ENCODE measurements at regions not wholly inside any gene's neighbourhood (a gene's known extent, or its start where the extent isn't known, plus 50 kb on each side); places are given as distances from the start of the nearest gene placed in this dataset.

DNA sequence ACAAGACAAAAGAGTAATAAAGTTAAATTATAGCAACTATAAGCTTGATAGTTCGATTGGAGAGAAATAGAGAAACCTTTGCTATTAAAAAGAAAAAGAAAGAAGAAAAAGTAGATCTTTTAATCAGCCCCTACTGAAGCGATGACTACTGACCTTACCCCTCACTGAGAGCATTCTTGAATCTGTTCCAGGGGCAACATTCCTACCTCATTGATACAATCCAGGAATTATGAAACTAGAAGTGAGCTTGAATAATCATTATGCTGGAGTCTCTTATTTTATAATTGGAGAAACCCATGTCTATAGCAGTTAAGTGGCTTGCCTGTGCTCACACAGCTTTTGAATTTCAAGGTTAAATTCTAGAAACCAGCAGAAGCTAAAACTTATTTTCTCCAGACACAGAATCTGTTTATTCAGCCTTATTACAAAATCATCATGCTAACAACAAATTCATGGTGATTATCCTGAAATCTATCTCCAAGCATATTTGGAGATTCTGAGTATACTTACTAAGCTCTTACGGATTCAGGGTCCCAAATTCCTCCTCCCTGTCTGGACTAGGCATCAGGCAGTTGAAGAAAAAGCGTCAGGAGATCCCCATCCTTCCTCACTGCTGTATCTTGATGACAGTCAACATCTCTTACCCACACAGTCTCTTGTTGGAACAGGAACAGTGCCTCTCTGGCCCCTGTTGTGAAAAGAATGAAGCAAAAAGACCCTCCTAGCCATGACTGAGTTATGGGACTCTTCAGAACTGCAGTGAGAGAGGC lies 547.6 kb upstream of the WWC1 start:
- TF ChIP-seq, protein P1, sequence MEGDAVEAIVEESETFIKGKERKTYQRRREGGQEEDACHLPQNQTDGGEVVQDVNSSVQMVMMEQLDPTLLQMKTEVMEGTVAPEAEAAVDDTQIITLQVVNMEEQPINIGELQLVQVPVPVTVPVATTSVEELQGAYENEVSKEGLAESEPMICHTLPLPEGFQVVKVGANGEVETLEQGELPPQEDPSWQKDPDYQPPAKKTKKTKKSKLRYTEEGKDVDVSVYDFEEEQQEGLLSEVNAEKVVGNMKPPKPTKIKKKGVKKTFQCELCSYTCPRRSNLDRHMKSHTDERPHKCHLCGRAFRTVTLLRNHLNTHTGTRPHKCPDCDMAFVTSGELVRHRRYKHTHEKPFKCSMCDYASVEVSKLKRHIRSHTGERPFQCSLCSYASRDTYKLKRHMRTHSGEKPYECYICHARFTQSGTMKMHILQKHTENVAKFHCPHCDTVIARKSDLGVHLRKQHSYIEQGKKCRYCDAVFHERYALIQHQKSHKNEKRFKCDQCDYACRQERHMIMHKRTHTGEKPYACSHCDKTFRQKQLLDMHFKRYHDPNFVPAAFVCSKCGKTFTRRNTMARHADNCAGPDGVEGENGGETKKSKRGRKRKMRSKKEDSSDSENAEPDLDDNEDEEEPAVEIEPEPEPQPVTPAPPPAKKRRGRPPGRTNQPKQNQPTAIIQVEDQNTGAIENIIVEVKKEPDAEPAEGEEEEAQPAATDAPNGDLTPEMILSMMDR (IDR thresholded peaks at IDR 0.05) = no peak
- no peak for TF ChIP-seq POLR2A (IDR thresholded peaks at IDR 0.05)
- TF ChIP-seq POLR2AphosphoS5 (IDR thresholded peaks at IDR 0.05) = no peak
- no peak for TF ChIP-seq EP300 (IDR thresholded peaks at IDR 0.05; ENCODE audit: low read depth)

Data from transverse colon (tissue), 4 donors.